Stimulated activated CD8-positive, alpha-beta memory T cell treated with anti-CD3 and anti-CD28 coated beads, Interleukin-4, amount 100 ng/mL, for 48 hours (primary cell): ENCODE measurements at regions not wholly inside any gene's neighbourhood (a gene's known extent, or its start where the extent isn't known, plus 50 kb on each side); places are given as distances from the start of the nearest gene placed in this dataset.

Source experiments
- DNase-seq: peaks from one replicate; pipeline ENCODE4 v3.0.0-alpha.2; 2020

GRCh38 chr2:37472959-37473358, 128.5 kb downstream of the QPCT start:
- no peak for DNase-seq

- no peak for DNase-seq
These were observed 132.0 kb downstream of the QPCT start for GRCh38 chr2:37476411-37476810.

- no peak for DNase-seq
These were observed 133.5 kb downstream of the QPCT start for GRCh38 chr2:37477921-37478320.

GRCh38 chr2:37481244-37481643, 136.8 kb downstream of the QPCT start:
- DNase-seq: no peak

- DNase-seq: no peak
These were observed 144.6 kb downstream of the QPCT start for GRCh38 chr2:37489041-37489456.

GRCh38 chr2:37489536-37489935, 145.1 kb downstream of the QPCT start:
- DNase-seq: no peak

- no peak for DNase-seq
These were observed 149.0 kb downstream of the QPCT start for GRCh38 chr2:37493425-37493824.

- DNase-seq: no peak
These were observed 154.7 kb downstream of the QPCT start for GRCh38 chr2:37499113-37499512.

- DNase-seq: no peak
These were observed 155.6 kb downstream of the QPCT start for GRCh38 chr2:37500031-37500430.

- DNase-seq: no peak
These were observed 156.7 kb downstream of the QPCT start for GRCh38 chr2:37501113-37501512.

GRCh38 chr2:37506407-37507050, 162.1 kb downstream of the QPCT start:
- no peak for DNase-seq

- DNase-seq: no peak
These were observed 162.6 kb downstream of the QPCT start for GRCh38 chr2:37507051-37507410.

- DNase-seq: no peak
These were observed 163.3 kb downstream of the QPCT start for GRCh38 chr2:37507703-37508102.

- no peak for DNase-seq
These were observed 158.5 kb downstream of the CDC42EP3 start for GRCh38 chr2:37512971-37513370.

- DNase-seq: no peak
These were observed 147.6 kb downstream of the CDC42EP3 start for GRCh38 chr2:37523814-37524362.

- DNase-seq: no peak
These were observed 145.1 kb downstream of the CDC42EP3 start for GRCh38 chr2:37526323-37526722.

GRCh38 chr2:37526856-37527255, 144.6 kb downstream of the CDC42EP3 start:
- no peak for DNase-seq

GRCh38 chr2:37527361-37527760, 144.1 kb downstream of the CDC42EP3 start:
- no peak for DNase-seq

GRCh38 chr2:37529830-37530415, 141.5 kb downstream of the CDC42EP3 start:
- DNase-seq: no peak

- no peak for DNase-seq
These were observed 138.9 kb downstream of the CDC42EP3 start for GRCh38 chr2:37532503-37532902.

GRCh38 chr2:37537316-37537715, 134.1 kb downstream of the CDC42EP3 start:
- DNase-seq: no peak

GRCh38 chr2:37541516-37541915, 129.9 kb downstream of the CDC42EP3 start:
- DNase-seq: no peak

- no peak for DNase-seq
These were observed 127.4 kb downstream of the CDC42EP3 start for GRCh38 chr2:37543999-37544557.

GRCh38 chr2:37544591-37545031, 126.8 kb downstream of the CDC42EP3 start:
- DNase-seq: no peak
